Fibroblast of lung (primary cell): ENCODE measurements at regions not wholly inside any gene's neighbourhood (a gene's known extent, or its start where the extent isn't known, plus 50 kb on each side); places are given as distances from the start of the nearest gene placed in this dataset.

Experiments used
- DNase-seq, 2 donors: peaks; one replicate each; pipeline versions ENCODE4 v3.0.0 to v3.0.0-alpha.2; 2010; ENCODE audit warnings: low read depth in 2 of 2
- H2AFZ ChIP-seq: 2 replicates; pipeline ENCODE4 v1.5.1; 2012; ENCODE audit warnings: low read length, control low read depth, inconsistent platforms
- H3K27ac ChIP-seq: 2 replicates; pipeline ENCODE4 v1.5.1; 2011; ENCODE audit warnings: low read length, control low read depth; ENCODE audit not compliant: insufficient read depth
- H3K27me3 ChIP-seq: 2 replicates; pipeline ENCODE4 v1.5.1; 2011; ENCODE audit warnings: mild to moderate bottlenecking, low read length; ENCODE audit not compliant: control insufficient read depth, insufficient read depth
- H3K36me3 ChIP-seq: 2 replicates; pipeline ENCODE4 v1.5.1; 2011; ENCODE audit warnings: low read length; ENCODE audit not compliant: control insufficient read depth, insufficient read depth
- H3K4me1 ChIP-seq: 2 replicates; pipeline ENCODE4 v1.5.1; 2011; ENCODE audit warnings: low read length; ENCODE audit not compliant: control insufficient read depth, insufficient read depth; ENCODE audit errors: extremely low read depth
- H3K4me2 ChIP-seq: 2 replicates; pipeline ENCODE4 v1.5.1; 2011; ENCODE audit warnings: low read length, control low read depth; ENCODE audit not compliant: insufficient read depth; ENCODE audit errors: extremely low read depth
- H3K4me3 ChIP-seq, 4 experiments: fragments of 200-600 bp in 1 of 4; sonication (generic) in 1 of 4; replicated peaks in 1 of 4; 2 replicates each; pipeline ENCODE4 v1.5.1; 2011 to 2016; ENCODE audit warnings: low read length in 4 of 4, low read depth in 3 of 4, mild to moderate bottlenecking in 3 of 4, control low read depth in 2 of 4, inconsistent platforms in 1 of 4, mixed read lengths in 1 of 4; ENCODE audit not compliant: insufficient read depth in 1 of 4; ENCODE audit errors: control extremely low read depth in 1 of 4
- H3K79me2 ChIP-seq: 2 replicates; pipeline ENCODE4 v1.5.1; 2012; ENCODE audit warnings: mild to moderate bottlenecking, low read length, inconsistent platforms; ENCODE audit not compliant: control insufficient read depth, insufficient read depth
- H3K9ac ChIP-seq: 2 replicates; pipeline ENCODE4 v1.5.1; 2011; ENCODE audit warnings: mild to moderate bottlenecking, low read length, control low read depth; ENCODE audit not compliant: insufficient read depth
- H3K9me3 ChIP-seq: 2 replicates; pipeline ENCODE4 v1.5.1; 2012; ENCODE audit warnings: low read depth, low read length; ENCODE audit not compliant: control insufficient read depth, insufficient read depth
- H4K20me1 ChIP-seq: 2 replicates; pipeline ENCODE4 v1.5.1; 2011; ENCODE audit warnings: low read length; ENCODE audit not compliant: control insufficient read depth, insufficient read depth; ENCODE audit errors: extremely low read depth
- EZH2 ChIP-seq: IDR thresholded peaks from 2 replicates; pipeline ENCODE4 v1.5.1; 2012; ENCODE audit warnings: low read length, control low read depth, mild to moderate bottlenecking; ENCODE audit errors: missing control alignments
- TF ChIP-seq, protein P1 (sequence below), 2 donors: IDR thresholded peaks in 1 of 2; conservative IDR thresholded peaks in 1 of 2; 1 replicate in 1 of 2; 2 replicates in 1 of 2; pipeline ENCODE4 v1.5.1; 2011 to 2012; ENCODE audit warnings: low read length in 2 of 2, control low read depth in 1 of 2, inconsistent platforms in 1 of 2, low read depth in 1 of 2, mild to moderate bottlenecking in 1 of 2

DNA sequence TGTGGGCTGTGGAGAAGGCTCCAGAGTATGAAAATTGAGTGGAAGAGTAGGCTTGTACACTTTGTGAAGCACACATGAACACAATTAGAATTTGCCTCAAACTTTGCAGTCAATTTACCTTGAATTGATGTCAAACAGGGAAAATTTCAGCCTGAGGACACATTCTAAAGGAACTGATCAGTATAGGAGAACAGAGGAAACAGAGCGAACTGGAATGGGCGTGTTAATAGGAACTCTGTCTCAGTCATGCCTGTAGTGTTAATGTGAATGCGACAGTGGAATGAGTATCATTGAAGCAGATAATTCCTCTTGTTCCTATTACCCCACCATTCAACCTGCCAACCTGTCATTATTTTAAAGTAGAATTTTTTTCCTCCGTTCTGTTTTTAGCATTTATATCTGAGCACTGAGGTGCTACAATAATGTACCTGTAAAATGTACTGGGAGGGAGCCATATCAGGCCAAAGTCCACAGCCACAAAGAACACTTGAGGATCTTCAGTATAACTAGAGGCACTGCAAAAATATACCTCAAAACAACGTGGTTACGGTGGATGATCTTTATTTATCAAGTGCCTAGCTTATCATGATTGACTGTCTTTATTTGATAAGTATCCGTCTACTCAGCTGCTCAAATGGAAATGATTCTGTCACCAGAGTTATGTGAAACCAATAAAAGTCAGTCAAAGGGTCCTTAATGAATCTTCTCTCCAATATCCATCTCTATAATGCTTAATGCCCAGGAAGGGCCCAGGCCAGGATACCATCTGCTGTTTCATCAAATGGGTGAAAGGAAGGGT, 125.3 kb upstream of the STMND1 start:
- no peaks in the 10 kb centered on the region for H3K4me1 ChIP-seq
- no peak overlapping the region for H2AFZ ChIP-seq
- no peak for TF ChIP-seq EZH2
- H3K9me3 ChIP-seq = no peaks in the 10 kb centered on the region
- peaks cover 3% of the 10 kb centered on the region for H3K27me3 ChIP-seq
- H3K4me3 ChIP-seq = no peak overlapping the region
- no peak for DNase-seq
- no peak overlapping the region for H3K4me2 ChIP-seq
- no peaks in the 10 kb centered on the region for H4K20me1 ChIP-seq
- no peaks in the 10 kb centered on the region for H3K36me3 ChIP-seq
- H3K9ac ChIP-seq = no peak overlapping the region
- no peaks in the 10 kb centered on the region for H3K79me2 ChIP-seq
- H3K27ac ChIP-seq = no peak overlapping the region

GRCh38 chr6:16974704-16975359, 127.0 kb upstream of the STMND1 start:
- Histone ChIP-seq H3K4me2 (no peak overlapping the region), H3K79me2 (no peaks in the 10 kb centered on the region), H3K4me3 (no peak overlapping the region), H3K36me3 (no peaks in the 10 kb centered on the region), H3K27ac (no peak overlapping the region), H3K4me1 (peaks cover 8% of the 10 kb centered on the region), H3K9ac (no peak overlapping the region), H2AFZ (no peak overlapping the region), H4K20me1 (no peaks in the 10 kb centered on the region), H3K9me3 (no peaks in the 10 kb centered on the region), H3K27me3 (peaks cover 3% of the 10 kb centered on the region)
- TF ChIP-seq, protein P1, sequence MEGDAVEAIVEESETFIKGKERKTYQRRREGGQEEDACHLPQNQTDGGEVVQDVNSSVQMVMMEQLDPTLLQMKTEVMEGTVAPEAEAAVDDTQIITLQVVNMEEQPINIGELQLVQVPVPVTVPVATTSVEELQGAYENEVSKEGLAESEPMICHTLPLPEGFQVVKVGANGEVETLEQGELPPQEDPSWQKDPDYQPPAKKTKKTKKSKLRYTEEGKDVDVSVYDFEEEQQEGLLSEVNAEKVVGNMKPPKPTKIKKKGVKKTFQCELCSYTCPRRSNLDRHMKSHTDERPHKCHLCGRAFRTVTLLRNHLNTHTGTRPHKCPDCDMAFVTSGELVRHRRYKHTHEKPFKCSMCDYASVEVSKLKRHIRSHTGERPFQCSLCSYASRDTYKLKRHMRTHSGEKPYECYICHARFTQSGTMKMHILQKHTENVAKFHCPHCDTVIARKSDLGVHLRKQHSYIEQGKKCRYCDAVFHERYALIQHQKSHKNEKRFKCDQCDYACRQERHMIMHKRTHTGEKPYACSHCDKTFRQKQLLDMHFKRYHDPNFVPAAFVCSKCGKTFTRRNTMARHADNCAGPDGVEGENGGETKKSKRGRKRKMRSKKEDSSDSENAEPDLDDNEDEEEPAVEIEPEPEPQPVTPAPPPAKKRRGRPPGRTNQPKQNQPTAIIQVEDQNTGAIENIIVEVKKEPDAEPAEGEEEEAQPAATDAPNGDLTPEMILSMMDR (conservative IDR thresholded peaks at IDR 0.05 in 1 of 2, IDR thresholded peaks at IDR 0.05 in 1 of 2; ENCODE audit: low read depth in 1 of 2, low read length in 2 of 2) = no peak
- TF ChIP-seq EZH2 = no peak
- DNase-seq = peak; percentile 12 to 35

- no peak overlapping the region for H2AFZ ChIP-seq
- no peak overlapping the region for H3K4me2 ChIP-seq
Observed at GRCh38 chr6:16974387-16974673, 127.5 kb upstream of the STMND1 start.

More at GRCh38 chr6:16974387-16974673, 127.5 kb upstream of the STMND1 start:
- TF ChIP-seq EZH2 = no peak
- TF ChIP-seq, protein P1 (conservative IDR thresholded peaks at IDR 0.05 in 1 of 2, IDR thresholded peaks at IDR 0.05 in 1 of 2; ENCODE audit: low read depth in 1 of 2, low read length in 2 of 2) = no peak
- no peak for DNase-seq
- no peaks in the 10 kb centered on the region for H3K36me3 ChIP-seq
- H4K20me1 ChIP-seq = no peaks in the 10 kb centered on the region
- H3K9me3 ChIP-seq = no peaks in the 10 kb centered on the region
- H3K79me2 ChIP-seq = no peaks in the 10 kb centered on the region
- peaks cover 9% of the 10 kb centered on the region for H3K4me1 ChIP-seq
- no peak overlapping the region for H3K27ac ChIP-seq
- peaks cover 3% of the 10 kb centered on the region for H3K27me3 ChIP-seq
- no peak overlapping the region for H3K4me3 ChIP-seq
- H3K9ac ChIP-seq = no peak overlapping the region
